ENCODE measurements at regions not wholly inside any gene's neighbourhood (a gene's known extent, or its start where the extent isn't known, plus 50 kb on each side); places are given as distances from the start of the nearest gene placed in this dataset.

DNA sequence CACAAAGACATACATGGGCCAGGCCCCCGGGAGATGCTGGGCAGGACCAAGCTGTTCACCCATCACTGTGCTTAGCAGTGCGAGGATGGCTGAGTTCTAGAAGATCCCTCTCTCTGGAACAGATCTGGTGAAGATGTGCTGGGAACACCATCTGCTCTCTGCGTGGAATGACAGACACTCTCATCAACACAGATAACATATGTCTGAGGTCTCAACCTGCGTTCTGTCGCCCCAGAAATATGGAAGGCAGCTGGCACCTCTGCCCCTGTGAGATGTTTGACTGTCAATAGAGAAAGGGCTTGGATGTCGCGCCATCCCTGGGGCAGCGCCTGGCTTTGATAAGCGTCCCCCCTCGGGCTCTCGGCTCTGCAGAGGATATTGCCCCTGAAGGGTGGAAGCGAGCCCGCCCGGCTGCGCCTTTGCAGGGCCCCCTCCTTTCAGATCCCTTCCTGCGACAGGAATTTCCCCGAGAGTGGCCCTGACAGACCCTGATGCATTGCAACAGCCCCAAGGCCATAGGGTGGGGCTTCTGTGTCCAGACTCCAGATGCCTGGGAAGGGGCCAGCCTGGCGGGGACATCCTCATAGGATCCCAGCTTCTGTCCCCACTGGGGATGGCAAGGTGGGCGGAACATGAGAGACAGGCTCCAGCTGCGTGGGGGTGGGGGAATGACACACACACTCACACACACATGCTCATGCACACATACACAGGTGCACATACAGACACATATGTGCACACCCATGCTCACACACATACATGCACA lies 86.9 kb upstream of the ZNF469 start:
- no peaks in the 10 kb centered on the region for H3K4me1 ChIP-seq
- TF ChIP-seq CTCF (IDR thresholded peaks at IDR 0.05) (no peak), POLR2A (IDR thresholded peaks at IDR 0.05) (no peak)
- no peaks in the 10 kb centered on the region for H3K9me3 ChIP-seq
- 46 to 53% methylated on average over 13 to 20 of the region's 20 CpGs for WGBS, 2 donors
- H3K36me3 ChIP-seq (replicated peaks in 1 of 2; ENCODE audit: insufficient read depth in 1 of 2, low read depth in 2 of 2) = no peaks in the 10 kb centered on the region
- ATAC-seq (no peak), DNase-seq (no peak)
- H3K27ac ChIP-seq = no peak overlapping the region
- no peak overlapping the region for H3K4me3 ChIP-seq
- intact Hi-C loops (cut with DNase I) = no loop called here
- no peaks in the 10 kb centered on the region for H3K27me3 ChIP-seq

DNA sequence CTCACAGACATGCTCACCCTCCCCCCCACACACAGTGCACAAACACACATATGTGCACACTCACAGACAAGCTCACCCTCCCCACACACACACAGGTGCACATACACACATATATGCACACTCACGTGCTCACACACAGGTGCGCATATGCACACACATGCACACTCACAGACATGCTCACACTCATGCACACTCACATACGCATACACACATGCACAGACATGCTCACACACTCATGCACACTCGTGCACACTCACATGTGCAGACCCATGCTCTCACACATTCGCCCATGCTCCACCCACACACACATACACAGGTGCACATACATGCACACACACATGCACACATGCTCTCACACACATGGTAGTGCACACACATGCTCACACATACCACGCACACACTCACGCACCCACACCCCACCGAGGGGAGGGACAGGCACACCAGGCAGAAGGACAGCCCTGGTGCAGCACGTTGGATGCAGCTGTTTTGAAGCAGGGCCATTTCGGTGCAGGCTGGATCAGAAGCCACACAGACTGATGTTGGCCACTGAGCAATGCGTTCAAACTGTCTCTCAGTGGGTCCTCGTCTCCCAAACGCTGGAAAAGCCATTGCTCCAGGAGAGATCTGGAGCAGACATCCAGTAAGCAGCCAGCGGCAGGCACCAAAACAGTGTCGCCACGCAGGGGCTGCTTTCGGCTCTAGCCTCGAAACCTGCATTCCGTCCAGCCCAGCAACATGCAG lies 86.2 kb upstream of the ZNF469 start:
- no peak for ATAC-seq
- 70 to 74% methylated on average over 19 of the region's 19 CpGs for WGBS, 2 donors
- H3K4me3 ChIP-seq = no peak overlapping the region
- intact Hi-C loops (cut with DNase I) = no loop called here
- H3K9me3 ChIP-seq = no peaks in the 10 kb centered on the region
- no peaks in the 10 kb centered on the region for H3K27me3 ChIP-seq
- no peaks in the 10 kb centered on the region for H3K4me1 ChIP-seq
- no peaks in the 10 kb centered on the region for H3K36me3 ChIP-seq (replicated peaks in 1 of 2; ENCODE audit: insufficient read depth in 1 of 2, low read depth in 2 of 2)
- TF ChIP-seq POLR2A (IDR thresholded peaks at IDR 0.05) (no peak), CTCF (IDR thresholded peaks at IDR 0.05) (no peak)
- DNase-seq = no peak
- no peak overlapping the region for H3K27ac ChIP-seq

GRCh38 chr16:88297178-88297720 lies 85.5 kb upstream of the ZNF469 start:
- DNase-seq (no peak), ATAC-seq (no peak)

DNA sequence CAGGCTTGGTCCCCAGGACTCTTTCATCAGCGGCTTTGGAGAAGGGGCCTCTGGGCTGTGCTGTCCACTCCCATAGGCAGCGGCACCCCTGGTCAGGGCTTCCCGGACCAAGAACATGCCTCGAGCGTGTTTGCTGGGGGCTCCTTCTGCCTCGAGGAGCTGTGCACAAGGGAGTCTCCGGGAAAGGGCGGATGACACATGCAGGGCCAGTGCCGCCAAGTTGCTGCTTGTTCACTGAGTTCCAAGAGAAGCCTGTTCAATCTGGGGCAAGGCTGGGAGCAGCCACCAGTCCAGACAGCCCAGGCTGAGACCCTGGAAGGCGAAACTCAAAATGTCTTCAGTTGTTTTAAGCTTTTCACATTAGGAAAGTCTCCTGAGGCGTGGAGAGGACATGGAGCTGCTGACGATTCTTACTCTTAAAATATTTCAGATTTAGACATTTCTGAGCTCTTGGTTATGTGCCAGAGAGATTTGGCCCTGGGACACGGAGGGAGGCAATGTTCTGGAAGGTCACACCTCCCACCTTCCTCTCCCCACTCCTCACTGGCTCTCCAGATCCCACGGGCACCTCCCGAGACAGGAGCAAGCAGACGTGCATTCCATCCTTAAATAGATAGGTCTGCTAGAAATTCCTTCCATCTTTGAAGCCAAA lies 84.5 kb upstream of the ZNF469 start:
- TF ChIP-seq CTCF (IDR thresholded peaks at IDR 0.05) (no peak), POLR2A (IDR thresholded peaks at IDR 0.05) (no peak)
- no peak for DNase-seq
- no peaks in the 10 kb centered on the region for H3K27me3 ChIP-seq
- H3K36me3 ChIP-seq (replicated peaks in 1 of 2; ENCODE audit: insufficient read depth in 1 of 2, low read depth in 2 of 2) = no peaks in the 10 kb centered on the region
- intact Hi-C loops (cut with DNase I) = no loop called here
- ATAC-seq = no peak
- H3K4me1 ChIP-seq = no peaks in the 10 kb centered on the region
- H3K4me3 ChIP-seq = no peak overlapping the region
- H3K27ac ChIP-seq = no peak overlapping the region
- H3K9me3 ChIP-seq = no peaks in the 10 kb centered on the region
- WGBS, 2 donors = 47 to 50% methylated on average over 10 to 16 of the region's 16 CpGs

More at GRCh38 chr16:88297178-88297720, 85.5 kb upstream of the ZNF469 start:
- Histone ChIP-seq H3K27ac (no peak overlapping the region), H3K27me3 (no peaks in the 10 kb centered on the region), H3K9me3 (no peaks in the 10 kb centered on the region), H3K4me3 (no peak overlapping the region), H3K4me1 (no peaks in the 10 kb centered on the region), H3K36me3 (replicated peaks in 1 of 2; ENCODE audit: insufficient read depth in 1 of 2, low read depth in 2 of 2) (no peaks in the 10 kb centered on the region)
- intact Hi-C loops (cut with DNase I) = no loop called here
- no peak for TF ChIP-seq CTCF (IDR thresholded peaks at IDR 0.05)
- TF ChIP-seq POLR2A (IDR thresholded peaks at IDR 0.05) = no peak
- 62 to 73% methylated on average over 20 to 22 of the region's 22 CpGs for WGBS, 2 donors
